ENCODE measurements at regions not wholly inside any gene's neighbourhood (a gene's known extent, or its start where the extent isn't known, plus 50 kb on each side); places are given as distances from the start of the nearest gene placed in this dataset.

DNA sequence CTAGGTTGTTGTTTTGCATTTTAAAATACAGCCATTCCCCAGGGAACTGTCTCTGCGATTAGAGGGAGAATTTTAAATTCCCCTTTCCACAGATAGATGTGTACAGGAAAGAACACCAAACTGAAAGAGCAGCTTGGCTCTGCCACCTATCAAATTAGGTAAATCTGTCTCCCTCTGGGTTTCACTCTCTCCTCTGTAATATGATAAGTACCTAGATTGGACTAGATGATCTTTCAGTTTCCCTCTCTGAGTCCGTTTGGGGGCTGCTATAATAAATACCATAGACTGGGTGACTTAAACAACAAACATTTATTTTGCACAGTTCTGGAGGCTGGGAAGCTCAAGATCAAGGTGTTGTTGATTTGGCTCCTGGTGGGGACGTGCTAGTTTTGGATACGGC, 186.0 kb downstream of the KIF20B start:
- no peak overlapping the region for H3K4me2 ChIP-seq
- no peaks in the 10 kb centered on the region for H3K4me1 ChIP-seq
- TF ChIP-seq FOXS1 (CRISPR knock-in tag; IDR thresholded peaks at IDR 0.05) (no peak), MYC (IDR thresholded peaks at IDR 0.05; ENCODE audit: borderline replicate concordance, low read length) (no peak), POLR2A (IDR thresholded peaks at IDR 0.05; ENCODE audit: low read length) (no peak), EHMT2 (IDR thresholded peaks at IDR 0.05; ENCODE audit: low read depth) (no peak), SREBF2 (IDR thresholded peaks at IDR 0.05) (no peak), KDM1A (IDR thresholded peaks at IDR 0.05; ENCODE audit: low read depth) (no peak), RAD21 (conservative IDR thresholded peaks at IDR 0.05 in 1 of 2, IDR thresholded peaks at IDR 0.05 in 1 of 2) (no peak), NPAS2 (CRISPR knock-in tag; IDR thresholded peaks at IDR 0.05; ENCODE audit: borderline replicate concordance) (no peak), FOSL2 (IDR thresholded peaks at IDR 0.05) (no peak), FOSL2 (CRISPR knock-in tag; IDR thresholded peaks at IDR 0.05) (no peak), ZSCAN20 (CRISPR knock-in tag; IDR thresholded peaks at IDR 0.05) (no peak), HEYL (CRISPR knock-in tag; IDR thresholded peaks at IDR 0.05) (no peak), HOXB5 (CRISPR knock-in tag; IDR thresholded peaks at IDR 0.05) (no peak), ESRRA (IDR thresholded peaks at IDR 0.05; ENCODE audit: borderline replicate concordance, low read length) (no peak)
- TF ChIP-seq, protein P1, sequence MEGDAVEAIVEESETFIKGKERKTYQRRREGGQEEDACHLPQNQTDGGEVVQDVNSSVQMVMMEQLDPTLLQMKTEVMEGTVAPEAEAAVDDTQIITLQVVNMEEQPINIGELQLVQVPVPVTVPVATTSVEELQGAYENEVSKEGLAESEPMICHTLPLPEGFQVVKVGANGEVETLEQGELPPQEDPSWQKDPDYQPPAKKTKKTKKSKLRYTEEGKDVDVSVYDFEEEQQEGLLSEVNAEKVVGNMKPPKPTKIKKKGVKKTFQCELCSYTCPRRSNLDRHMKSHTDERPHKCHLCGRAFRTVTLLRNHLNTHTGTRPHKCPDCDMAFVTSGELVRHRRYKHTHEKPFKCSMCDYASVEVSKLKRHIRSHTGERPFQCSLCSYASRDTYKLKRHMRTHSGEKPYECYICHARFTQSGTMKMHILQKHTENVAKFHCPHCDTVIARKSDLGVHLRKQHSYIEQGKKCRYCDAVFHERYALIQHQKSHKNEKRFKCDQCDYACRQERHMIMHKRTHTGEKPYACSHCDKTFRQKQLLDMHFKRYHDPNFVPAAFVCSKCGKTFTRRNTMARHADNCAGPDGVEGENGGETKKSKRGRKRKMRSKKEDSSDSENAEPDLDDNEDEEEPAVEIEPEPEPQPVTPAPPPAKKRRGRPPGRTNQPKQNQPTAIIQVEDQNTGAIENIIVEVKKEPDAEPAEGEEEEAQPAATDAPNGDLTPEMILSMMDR (IDR thresholded peaks at IDR 0.05) = no peak
- TF ChIP-seq, protein P2, sequence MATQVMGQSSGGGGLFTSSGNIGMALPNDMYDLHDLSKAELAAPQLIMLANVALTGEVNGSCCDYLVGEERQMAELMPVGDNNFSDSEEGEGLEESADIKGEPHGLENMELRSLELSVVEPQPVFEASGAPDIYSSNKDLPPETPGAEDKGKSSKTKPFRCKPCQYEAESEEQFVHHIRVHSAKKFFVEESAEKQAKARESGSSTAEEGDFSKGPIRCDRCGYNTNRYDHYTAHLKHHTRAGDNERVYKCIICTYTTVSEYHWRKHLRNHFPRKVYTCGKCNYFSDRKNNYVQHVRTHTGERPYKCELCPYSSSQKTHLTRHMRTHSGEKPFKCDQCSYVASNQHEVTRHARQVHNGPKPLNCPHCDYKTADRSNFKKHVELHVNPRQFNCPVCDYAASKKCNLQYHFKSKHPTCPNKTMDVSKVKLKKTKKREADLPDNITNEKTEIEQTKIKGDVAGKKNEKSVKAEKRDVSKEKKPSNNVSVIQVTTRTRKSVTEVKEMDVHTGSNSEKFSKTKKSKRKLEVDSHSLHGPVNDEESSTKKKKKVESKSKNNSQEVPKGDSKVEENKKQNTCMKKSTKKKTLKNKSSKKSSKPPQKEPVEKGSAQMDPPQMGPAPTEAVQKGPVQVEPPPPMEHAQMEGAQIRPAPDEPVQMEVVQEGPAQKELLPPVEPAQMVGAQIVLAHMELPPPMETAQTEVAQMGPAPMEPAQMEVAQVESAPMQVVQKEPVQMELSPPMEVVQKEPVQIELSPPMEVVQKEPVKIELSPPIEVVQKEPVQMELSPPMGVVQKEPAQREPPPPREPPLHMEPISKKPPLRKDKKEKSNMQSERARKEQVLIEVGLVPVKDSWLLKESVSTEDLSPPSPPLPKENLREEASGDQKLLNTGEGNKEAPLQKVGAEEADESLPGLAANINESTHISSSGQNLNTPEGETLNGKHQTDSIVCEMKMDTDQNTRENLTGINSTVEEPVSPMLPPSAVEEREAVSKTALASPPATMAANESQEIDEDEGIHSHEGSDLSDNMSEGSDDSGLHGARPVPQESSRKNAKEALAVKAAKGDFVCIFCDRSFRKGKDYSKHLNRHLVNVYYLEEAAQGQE (IDR thresholded peaks at IDR 0.05) = no peak
- TF ChIP-seq, protein P3, sequence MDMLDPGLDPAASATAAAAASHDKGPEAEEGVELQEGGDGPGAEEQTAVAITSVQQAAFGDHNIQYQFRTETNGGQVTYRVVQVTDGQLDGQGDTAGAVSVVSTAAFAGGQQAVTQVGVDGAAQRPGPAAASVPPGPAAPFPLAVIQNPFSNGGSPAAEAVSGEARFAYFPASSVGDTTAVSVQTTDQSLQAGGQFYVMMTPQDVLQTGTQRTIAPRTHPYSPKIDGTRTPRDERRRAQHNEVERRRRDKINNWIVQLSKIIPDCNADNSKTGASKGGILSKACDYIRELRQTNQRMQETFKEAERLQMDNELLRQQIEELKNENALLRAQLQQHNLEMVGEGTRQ (IDR thresholded peaks at IDR 0.05) = no peak
- no peaks in the 10 kb centered on the region for H3K9me3 ChIP-seq
- ChIA-PET POLR2A (no interaction called here), CTCF (no interaction called here)
- WGBS (ENCODE audit: missing lambda C conversion rate) = 8% methylated on average over 4 of the region's 4 CpGs
- FAIRE-seq (no peak), DNase-seq (ENCODE audit: low read depth in 1 of 2, low spot score in 1 of 2) (no peak), ATAC-seq (no peak)
- H3K4me3 ChIP-seq = no peak overlapping the region
- H3K27ac ChIP-seq = no peak overlapping the region

DNA sequence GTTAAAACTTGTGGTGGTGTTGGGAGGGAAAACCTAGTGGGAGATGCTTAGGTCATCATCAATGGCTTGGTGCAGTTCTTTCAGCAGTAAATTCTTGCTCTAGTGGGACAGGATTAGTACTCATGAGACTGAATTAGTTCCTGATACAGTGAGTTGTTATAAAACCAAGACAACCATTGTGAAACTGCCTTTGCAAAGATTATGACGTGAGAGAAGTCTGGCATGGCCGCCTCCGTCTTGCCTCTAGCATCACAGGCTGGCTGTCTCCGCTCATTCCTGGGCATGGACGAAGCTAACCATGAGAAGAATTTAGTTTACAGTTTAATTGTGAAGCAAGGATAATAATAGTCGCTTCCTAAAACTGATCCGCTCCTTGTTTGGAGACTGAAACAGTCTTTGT, 186.4 kb downstream of the KIF20B start:
- no peak overlapping the region for H3K4me2 ChIP-seq
- H3K4me3 ChIP-seq = no peak overlapping the region
- no peak for FAIRE-seq
- H3K27ac ChIP-seq = no peak overlapping the region
- ATAC-seq = peak; percentile 23 to 62; a peak in 3 of 6 replicates
- DNase-seq (ENCODE audit: low read depth in 1 of 2, low spot score in 1 of 2) = peak in 1 of 2 experiments; percentile 8
- no peaks in the 10 kb centered on the region for H3K4me1 ChIP-seq
- POLR2A ChIA-PET = no interaction called here
- no peak for TF ChIP-seq HEYL (CRISPR knock-in tag; IDR thresholded peaks at IDR 0.05)
- TF ChIP-seq, protein P4, sequence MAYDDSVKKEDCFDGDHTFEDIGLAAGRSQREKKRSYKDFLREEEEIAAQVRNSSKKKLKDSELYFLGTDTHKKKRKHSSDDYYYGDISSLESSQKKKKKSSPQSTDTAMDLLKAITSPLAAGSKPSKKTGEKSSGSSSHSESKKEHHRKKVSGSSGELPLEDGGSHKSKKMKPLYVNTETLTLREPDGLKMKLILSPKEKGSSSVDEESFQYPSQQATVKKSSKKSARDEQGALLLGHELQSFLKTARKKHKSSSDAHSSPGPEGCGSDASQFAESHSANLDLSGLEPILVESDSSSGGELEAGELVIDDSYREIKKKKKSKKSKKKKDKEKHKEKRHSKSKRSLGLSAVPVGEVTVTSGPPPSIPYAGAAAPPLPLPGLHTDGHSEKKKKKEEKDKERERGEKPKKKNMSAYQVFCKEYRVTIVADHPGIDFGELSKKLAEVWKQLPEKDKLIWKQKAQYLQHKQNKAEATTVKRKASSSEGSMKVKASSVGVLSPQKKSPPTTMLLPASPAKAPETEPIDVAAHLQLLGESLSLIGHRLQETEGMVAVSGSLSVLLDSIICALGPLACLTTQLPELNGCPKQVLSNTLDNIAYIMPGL (CRISPR knock-in tag; IDR thresholded peaks at IDR 0.05; ENCODE audit: borderline replicate concordance) = no peak
- TF ChIP-seq POLR2AphosphoS2 (conservative IDR thresholded peaks at IDR 0.05; ENCODE audit: low read length) = no peak
- no peak for TF ChIP-seq EHF (CRISPR knock-in tag; IDR thresholded peaks at IDR 0.05)
- no peak for TF ChIP-seq KDM1A (IDR thresholded peaks at IDR 0.05; ENCODE audit: low read depth)
- TF ChIP-seq BHLHE40 (IDR thresholded peaks at IDR 0.05; ENCODE audit: low read depth, low read length) = no peak
- TF ChIP-seq JUN (IDR thresholded peaks at IDR 0.05) = no peak
- TF ChIP-seq, protein P5, sequence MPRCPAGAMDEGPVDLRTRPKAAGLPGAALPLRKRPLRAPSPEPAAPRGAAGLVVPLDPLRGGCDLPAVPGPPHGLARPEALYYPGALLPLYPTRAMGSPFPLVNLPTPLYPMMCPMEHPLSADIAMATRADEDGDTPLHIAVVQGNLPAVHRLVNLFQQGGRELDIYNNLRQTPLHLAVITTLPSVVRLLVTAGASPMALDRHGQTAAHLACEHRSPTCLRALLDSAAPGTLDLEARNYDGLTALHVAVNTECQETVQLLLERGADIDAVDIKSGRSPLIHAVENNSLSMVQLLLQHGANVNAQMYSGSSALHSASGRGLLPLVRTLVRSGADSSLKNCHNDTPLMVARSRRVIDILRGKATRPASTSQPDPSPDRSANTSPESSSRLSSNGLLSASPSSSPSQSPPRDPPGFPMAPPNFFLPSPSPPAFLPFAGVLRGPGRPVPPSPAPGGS (IDR thresholded peaks at IDR 0.05) = no peak
- TF ChIP-seq, protein P6, sequence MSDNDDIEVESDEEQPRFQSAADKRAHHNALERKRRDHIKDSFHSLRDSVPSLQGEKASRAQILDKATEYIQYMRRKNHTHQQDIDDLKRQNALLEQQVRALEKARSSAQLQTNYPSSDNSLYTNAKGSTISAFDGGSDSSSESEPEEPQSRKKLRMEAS (IDR thresholded peaks at IDR 0.05) = no peak
- TF ChIP-seq SREBF2 (IDR thresholded peaks at IDR 0.05) = no peak
- no peak for TF ChIP-seq EP300 (IDR thresholded peaks at IDR 0.05)
- CTCF ChIA-PET = no interaction called here
- WGBS (ENCODE audit: missing lambda C conversion rate) = 19% methylated on average over 7 of the region's 7 CpGs
- no peaks in the 10 kb centered on the region for H3K9me3 ChIP-seq
